ENCODE measurements at regions not wholly inside any gene's neighbourhood (a gene's known extent, or its start where the extent isn't known, plus 50 kb on each side); places are given as distances from the start of the nearest gene placed in this dataset.

DNA sequence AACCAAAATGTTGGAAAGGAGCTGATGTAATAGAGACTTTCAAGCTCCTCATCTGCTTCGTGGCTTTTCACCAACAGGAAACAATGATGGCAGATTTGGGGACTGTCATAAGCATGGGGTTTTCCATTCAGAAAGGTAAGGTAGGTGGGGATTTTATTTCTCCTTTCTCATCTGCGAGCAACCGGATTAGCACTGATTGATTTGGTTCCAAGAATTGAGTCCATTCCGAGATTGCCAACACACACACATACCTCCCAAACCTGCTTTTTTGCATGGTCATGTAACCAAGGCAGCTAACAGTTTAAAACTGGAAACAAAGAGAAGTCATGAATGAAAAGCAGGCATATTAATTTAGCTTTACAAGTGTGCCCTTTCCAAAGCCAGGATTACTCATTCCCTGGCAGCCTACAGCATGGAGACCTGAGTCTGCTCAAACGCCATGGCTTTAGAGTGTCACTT lies 63.0 kb upstream of the LNX1 start:
- no peak overlapping the region for H3K4me3 ChIP-seq
- TF ChIP-seq EZH2 (IDR thresholded peaks at IDR 0.05; ENCODE audit: borderline replicate concordance) (no peak), EZH2phosphoT487 (IDR thresholded peaks at IDR 0.05; ENCODE audit: low read depth, severe bottlenecking, unreplicated experiment) (no peak)
- TF ChIP-seq, protein P1, sequence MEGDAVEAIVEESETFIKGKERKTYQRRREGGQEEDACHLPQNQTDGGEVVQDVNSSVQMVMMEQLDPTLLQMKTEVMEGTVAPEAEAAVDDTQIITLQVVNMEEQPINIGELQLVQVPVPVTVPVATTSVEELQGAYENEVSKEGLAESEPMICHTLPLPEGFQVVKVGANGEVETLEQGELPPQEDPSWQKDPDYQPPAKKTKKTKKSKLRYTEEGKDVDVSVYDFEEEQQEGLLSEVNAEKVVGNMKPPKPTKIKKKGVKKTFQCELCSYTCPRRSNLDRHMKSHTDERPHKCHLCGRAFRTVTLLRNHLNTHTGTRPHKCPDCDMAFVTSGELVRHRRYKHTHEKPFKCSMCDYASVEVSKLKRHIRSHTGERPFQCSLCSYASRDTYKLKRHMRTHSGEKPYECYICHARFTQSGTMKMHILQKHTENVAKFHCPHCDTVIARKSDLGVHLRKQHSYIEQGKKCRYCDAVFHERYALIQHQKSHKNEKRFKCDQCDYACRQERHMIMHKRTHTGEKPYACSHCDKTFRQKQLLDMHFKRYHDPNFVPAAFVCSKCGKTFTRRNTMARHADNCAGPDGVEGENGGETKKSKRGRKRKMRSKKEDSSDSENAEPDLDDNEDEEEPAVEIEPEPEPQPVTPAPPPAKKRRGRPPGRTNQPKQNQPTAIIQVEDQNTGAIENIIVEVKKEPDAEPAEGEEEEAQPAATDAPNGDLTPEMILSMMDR (IDR thresholded peaks at IDR 0.05; ENCODE audit: poor library complexity) = no peak
- peak overlapping the region; percentile 51 for H3K27ac ChIP-seq
- DNase-seq (ENCODE audit: low spot score) = no peak
- peaks cover 12% of the 10 kb centered on the region for H3K4me1 ChIP-seq (ENCODE audit: insufficient read depth)
- no peaks in the 10 kb centered on the region for H3K9me2 ChIP-seq (replicated peaks; ENCODE audit: insufficient read depth)
- H3K79me2 ChIP-seq = no peaks in the 10 kb centered on the region
- no peaks in the 10 kb centered on the region for H3K27me3 ChIP-seq
- no peak overlapping the region for H3K4me2 ChIP-seq
- WGBS (ENCODE audit: low lambda C conversion rate, missing lambda C conversion rate) = 85% methylated on average over 5 of the region's 5 CpGs
- no peaks in the 10 kb centered on the region for H3K36me3 ChIP-seq (replicated peaks; ENCODE audit: insufficient read depth, low read depth)
- H3K9me3 ChIP-seq (ENCODE audit: low read depth) = no peaks in the 10 kb centered on the region
- H2AFZ ChIP-seq = no peak overlapping the region
- no peaks in the 10 kb centered on the region for H4K20me1 ChIP-seq (ENCODE audit: insufficient read depth, poor library complexity, severe bottlenecking)

DNA sequence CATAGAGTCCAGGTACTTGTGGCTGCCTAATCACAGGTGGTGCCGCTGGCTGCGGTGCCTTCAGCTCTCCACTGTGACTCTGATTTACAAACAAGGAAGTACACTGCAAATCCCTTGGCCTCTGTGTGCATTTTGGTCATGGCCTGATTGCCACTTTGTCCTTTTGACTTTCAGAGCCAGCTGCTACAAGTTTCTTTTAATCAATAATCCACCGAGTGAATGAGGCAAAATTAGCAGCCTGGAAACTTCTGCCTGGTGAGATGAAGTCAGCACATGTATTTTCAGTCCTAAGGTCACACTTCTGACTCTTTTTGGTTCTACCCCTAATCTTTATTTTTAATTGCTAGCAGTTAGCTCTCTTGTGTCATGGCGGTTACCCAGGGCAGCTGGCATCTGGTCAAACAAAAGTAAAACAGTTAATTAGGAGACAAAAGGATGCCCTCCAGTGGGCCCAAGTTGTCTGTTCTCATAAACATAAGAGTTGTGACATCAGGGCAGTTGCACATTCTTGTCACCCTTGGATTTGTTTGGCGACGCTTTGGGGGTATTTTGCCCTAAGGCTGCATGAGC lies 62.3 kb upstream of the LNX1 start:
- Histone ChIP-seq H3K4me3 (no peak overlapping the region), H3K4me1 (ENCODE audit: insufficient read depth) (peaks cover 10% of the 10 kb centered on the region), H3K27ac (peak overlapping the region; percentile 51), H3K36me3 (replicated peaks; ENCODE audit: insufficient read depth, low read depth) (no peaks in the 10 kb centered on the region), H3K9me3 (ENCODE audit: low read depth) (no peaks in the 10 kb centered on the region), H3K79me2 (no peaks in the 10 kb centered on the region), H3K27me3 (no peaks in the 10 kb centered on the region), H3K4me2 (no peak overlapping the region), H2AFZ (no peak overlapping the region), H4K20me1 (ENCODE audit: insufficient read depth, poor library complexity, severe bottlenecking) (no peaks in the 10 kb centered on the region), H3K9me2 (replicated peaks; ENCODE audit: insufficient read depth) (no peaks in the 10 kb centered on the region)
- peak; percentile 52 for DNase-seq (ENCODE audit: low spot score)
- 68% methylated on average over 6 of the region's 6 CpGs for WGBS (ENCODE audit: low lambda C conversion rate, missing lambda C conversion rate)
- TF ChIP-seq, protein P1 (IDR thresholded peaks at IDR 0.05; ENCODE audit: poor library complexity) = peak; percentile 22
- no peak for TF ChIP-seq EZH2 (IDR thresholded peaks at IDR 0.05; ENCODE audit: borderline replicate concordance)

DNA sequence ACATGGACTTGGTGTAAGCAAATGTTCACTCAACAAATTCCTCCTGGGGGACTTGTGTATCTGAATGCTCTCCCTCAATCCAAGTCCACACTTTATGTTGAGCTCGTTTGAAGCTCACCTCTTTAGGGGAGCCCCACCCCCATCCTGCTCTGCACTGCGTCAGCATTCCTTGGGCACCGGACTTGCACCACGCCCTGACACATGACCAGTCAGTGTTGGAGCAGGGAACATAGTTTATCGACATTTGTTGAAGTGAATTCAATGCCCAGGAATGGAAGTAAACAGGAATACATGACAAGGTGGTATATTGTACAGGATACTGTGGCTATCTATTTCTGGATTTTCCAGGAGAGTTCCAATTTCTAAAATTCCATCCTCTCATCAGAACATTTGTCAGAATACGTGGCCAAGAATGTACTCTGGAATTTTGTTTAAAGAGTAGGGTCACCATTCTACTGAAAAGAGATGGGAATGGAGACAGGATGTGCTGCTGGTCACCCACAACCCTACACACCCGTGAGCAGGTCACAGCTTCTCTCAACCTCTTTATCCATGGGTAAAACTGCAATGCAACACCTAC lies 60.0 kb upstream of the LNX1 start:
- Histone ChIP-seq H3K27me3 (no peaks in the 10 kb centered on the region), H3K4me2 (no peak overlapping the region), H3K9me3 (ENCODE audit: low read depth) (no peaks in the 10 kb centered on the region), H3K79me2 (no peaks in the 10 kb centered on the region), H2AFZ (no peak overlapping the region), H3K27ac (peak overlapping the region; percentile 31), H3K4me1 (ENCODE audit: insufficient read depth) (peaks cover 13% of the 10 kb centered on the region), H3K4me3 (no peak overlapping the region), H3K9me2 (replicated peaks; ENCODE audit: insufficient read depth) (no peaks in the 10 kb centered on the region), H3K36me3 (replicated peaks; ENCODE audit: insufficient read depth, low read depth) (no peaks in the 10 kb centered on the region), H4K20me1 (ENCODE audit: insufficient read depth, poor library complexity, severe bottlenecking) (no peaks in the 10 kb centered on the region)
- 57% methylated on average over 7 of the region's 7 CpGs for WGBS (ENCODE audit: low lambda C conversion rate, missing lambda C conversion rate)
- TF ChIP-seq EZH2 (IDR thresholded peaks at IDR 0.05; ENCODE audit: borderline replicate concordance) = no peak
- no peak for TF ChIP-seq EZH2phosphoT487 (IDR thresholded peaks at IDR 0.05; ENCODE audit: low read depth, severe bottlenecking, unreplicated experiment)
- TF ChIP-seq, protein P1 (IDR thresholded peaks at IDR 0.05; ENCODE audit: poor library complexity) = no peak
- DNase-seq (ENCODE audit: low spot score) = peak; percentile 46

Data from hepatocyte (in vitro differentiated cells).